PC-9 (cell line): ENCODE measurements at regions not wholly inside any gene's neighbourhood (a gene's known extent, or its start where the extent isn't known, plus 50 kb on each side); places are given as distances from the start of the nearest gene placed in this dataset.
"Not testable (repeated sequence)": the region's sequence is repeated elsewhere in the genome, so short reads cannot be mapped to it uniquely, and the experiment has no call there.

ENCODE experiments used
- CTCF ChIP-seq: fragments of 200-600 bp; sonication (generic); conservative IDR thresholded peaks from 2 replicates; pipeline ENCODE4 v1.6.1; 2017; ENCODE audit warnings: mixed run types, antibody characterized with exemption, mild to moderate bottlenecking, moderate library complexity
- EZH2 ChIP-seq: fragments of 200-600 bp; sonication (generic); IDR thresholded peaks from 2 replicates; pipeline ENCODE4 v1.8.0; 2017; ENCODE audit warnings: antibody characterized with exemption, low read depth

GRCh38 chr2:87424763-87425154 is 323.1 kb upstream of the PLGLB2 start:
- not testable (repeated sequence) for TF ChIP-seq CTCF, EZH2
